ENCODE measurements at regions not wholly inside any gene's neighbourhood (a gene's known extent, or its start where the extent isn't known, plus 50 kb on each side); places are given as distances from the start of the nearest gene placed in this dataset.

DNA sequence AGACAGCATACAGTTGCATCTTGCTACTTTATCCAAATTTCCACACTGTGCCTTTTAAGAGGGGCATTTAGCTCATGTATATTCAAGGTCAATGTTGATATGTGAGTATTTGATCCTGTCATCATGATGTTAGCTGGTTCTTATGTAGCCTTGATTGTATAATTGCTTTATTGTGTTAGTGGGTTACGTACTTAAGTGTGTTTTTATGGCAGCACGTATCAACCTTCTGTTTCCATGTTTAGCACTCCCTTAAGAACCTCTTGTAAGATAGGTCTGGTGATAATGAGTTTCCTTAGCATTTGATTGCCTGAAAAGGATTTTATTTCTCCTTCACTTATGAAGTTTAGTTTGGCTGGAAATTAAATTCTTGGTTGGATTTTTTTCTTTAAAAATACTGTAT is 445.2 kb downstream of the NAV3 start:
- TF ChIP-seq, protein P1, sequence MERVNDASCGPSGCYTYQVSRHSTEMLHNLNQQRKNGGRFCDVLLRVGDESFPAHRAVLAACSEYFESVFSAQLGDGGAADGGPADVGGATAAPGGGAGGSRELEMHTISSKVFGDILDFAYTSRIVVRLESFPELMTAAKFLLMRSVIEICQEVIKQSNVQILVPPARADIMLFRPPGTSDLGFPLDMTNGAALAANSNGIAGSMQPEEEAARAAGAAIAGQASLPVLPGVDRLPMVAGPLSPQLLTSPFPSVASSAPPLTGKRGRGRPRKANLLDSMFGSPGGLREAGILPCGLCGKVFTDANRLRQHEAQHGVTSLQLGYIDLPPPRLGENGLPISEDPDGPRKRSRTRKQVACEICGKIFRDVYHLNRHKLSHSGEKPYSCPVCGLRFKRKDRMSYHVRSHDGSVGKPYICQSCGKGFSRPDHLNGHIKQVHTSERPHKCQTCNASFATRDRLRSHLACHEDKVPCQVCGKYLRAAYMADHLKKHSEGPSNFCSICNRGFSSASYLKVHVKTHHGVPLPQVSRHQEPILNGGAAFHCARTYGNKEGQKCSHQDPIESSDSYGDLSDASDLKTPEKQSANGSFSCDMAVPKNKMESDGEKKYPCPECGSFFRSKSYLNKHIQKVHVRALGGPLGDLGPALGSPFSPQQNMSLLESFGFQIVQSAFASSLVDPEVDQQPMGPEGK (CRISPR knock-in tag; IDR thresholded peaks at IDR 0.05; ENCODE audit: borderline replicate concordance) = no peak
- TF ChIP-seq RARB (CRISPR knock-in tag; IDR thresholded peaks at IDR 0.05) (no peak), ZFP30 (CRISPR knock-in tag; IDR thresholded peaks at IDR 0.05) (no peak), ZNF565 (CRISPR knock-in tag; conservative IDR thresholded peaks at IDR 0.05; ENCODE audit: low read depth) (no peak)

Measured in SK-N-SH treated with all-trans-retinoic acid at 6 μM for 48 hours (cell line).